ENCODE measurements at regions not wholly inside any gene's neighbourhood (a gene's known extent, or its start where the extent isn't known, plus 50 kb on each side); places are given as distances from the start of the nearest gene placed in this dataset.

GRCh38 chr1:38293567-38293966 lies 247.0 kb upstream of the POU3F1 start:
- Histone ChIP-seq H3K4me1 (ENCODE audit: control insufficient read depth, extremely low read depth, insufficient read depth, low read length) (no peaks in the 10 kb centered on the region), H3K9me1 (replicated peaks; ENCODE audit: control insufficient read depth, extremely low read depth, insufficient read depth, low read length) (no peaks in the 10 kb centered on the region), H3K79me2 (ENCODE audit: control insufficient read depth, insufficient read depth, low read length) (no peaks in the 10 kb centered on the region), H3K4me3 (replicated peaks in 1 of 3; ENCODE audit: insufficient read depth in 1 of 3, low read depth in 1 of 3, low read length in 3 of 3) (no peak overlapping the region), H3K9ac (replicated peaks; ENCODE audit: extremely low read depth, insufficient read depth, low read length) (no peak overlapping the region), H3K27ac (ENCODE audit: insufficient read depth, low read depth, low read length) (no peak overlapping the region), H3K27me3 (ENCODE audit: control insufficient read depth in 2 of 2, insufficient read depth in 2 of 2, low read length in 2 of 2) (peaks cover 9% of the 10 kb centered on the region in 2 experiments), H3K4me2 (ENCODE audit: insufficient read depth, low read length) (no peak overlapping the region), H4K20me1 (replicated peaks; ENCODE audit: control insufficient read depth, extremely low read depth, insufficient read depth, low read length) (no peaks in the 10 kb centered on the region), H3K36me3 (ENCODE audit: control insufficient read depth in 2 of 2, extremely low read depth in 1 of 2, insufficient read depth in 2 of 2, low read length in 2 of 2) (no peaks in the 10 kb centered on the region), H2AFZ (ENCODE audit: low read depth, low read length) (no peak overlapping the region), H3K9me3 (replicated peaks; ENCODE audit: control insufficient read depth, insufficient read depth, low read length) (no peaks in the 10 kb centered on the region)
- DNase-seq (ENCODE audit: low read depth, low spot score) (no peak), FAIRE-seq (no peak)
- intact Hi-C loops (cut with micrococcal nuclease), result no loop called here
- TF ChIP-seq CTCF (IDR thresholded peaks at IDR 0.05; ENCODE audit: extremely low read depth in 1 of 2, insufficient read depth in 1 of 2, low read depth in 1 of 2, low read length in 2 of 2), result no peak
- no peak for TF ChIP-seq POLR2A (IDR thresholded peaks at IDR 0.05; ENCODE audit: low read depth, low read length)
- no peak for TF ChIP-seq EZH2 (IDR thresholded peaks at IDR 0.05; ENCODE audit: borderline replicate concordance, low read depth, low read length, severe bottlenecking)
- no peak for TF ChIP-seq JUN (IDR thresholded peaks at IDR 0.05; ENCODE audit: borderline replicate concordance, insufficient read depth, insufficient read length, low read depth)
- TF ChIP-seq POLR2AphosphoS5 (IDR thresholded peaks at IDR 0.05; ENCODE audit: insufficient read depth, low read depth, low read length), result no peak
- no peak for TF ChIP-seq FOS (IDR thresholded peaks at IDR 0.05; ENCODE audit: borderline replicate concordance, insufficient read depth, low read length)
- TF ChIP-seq MYC (IDR thresholded peaks at IDR 0.05; ENCODE audit: low read depth, low read length), result no peak
- TF ChIP-seq MAX (IDR thresholded peaks at IDR 0.05; ENCODE audit: insufficient read depth, insufficient read length), result no peak
- TF ChIP-seq GATA2 (IDR thresholded peaks at IDR 0.05; ENCODE audit: insufficient read depth, insufficient read length, low read depth, low read length), result no peak
- no TSS peak for BruUV-seq (replicated peaks)
- POLR2A ChIA-PET, result no interaction called here
- CTCF ChIA-PET, result no interaction called here
- dilution Hi-C loops (cut with MboI; ENCODE audit: extremely low pct_ligation_motif_present, low sequenced_read_pairs), result no loop called here
